Right atrium auricular region (tissue), 2 donors: ENCODE measurements at regions not wholly inside any gene's neighbourhood (a gene's known extent, or its start where the extent isn't known, plus 50 kb on each side); places are given as distances from the start of the nearest gene placed in this dataset.

Experiments
- DNase-seq: peaks from one replicate; pipeline ENCODE4 v3.0.0-alpha.2; 2019; ENCODE audit warnings: low spot score
- H3K27ac ChIP-seq, 2 donors: fragments of 200-600 bp; sonication (generic); 1 replicate in 1 of 2; 2 replicates in 1 of 2; pipeline ENCODE4 v1.5.1; 2016 to 2019
- H3K27me3 ChIP-seq, 2 donors: fragments of 200-600 bp; sonication (generic); one replicate each; pipeline versions ENCODE4 v1.5.1 to v1.6.0; 2017 to 2019
- H3K36me3 ChIP-seq: fragments of 200-600 bp; sonication (generic); one replicate; pipeline ENCODE4 v1.5.1; 2016
- H3K4me1 ChIP-seq, 2 donors: fragments of 200-600 bp; sonication (generic); one replicate each; pipeline versions ENCODE4 v1.5.1 to v1.6.0; 2017 to 2019
- H3K4me3 ChIP-seq, 2 donors: fragments of 200-600 bp; sonication (generic); 1 replicate in 1 of 2; 2 replicates in 1 of 2; pipeline ENCODE4 v1.5.1; 2017 to 2019; ENCODE audit warnings: mild to moderate bottlenecking in 1 of 2, moderate library complexity in 1 of 2
- H3K9me3 ChIP-seq, 2 donors: fragments of 200-600 bp; sonication (generic); one replicate each; pipeline ENCODE4 v1.5.1; 2019
- TF ChIP-seq, protein P1 (sequence below), 2 donors: fragments of 200-600 bp; sonication (generic); IDR thresholded peaks; one replicate each; pipeline ENCODE4 v1.5.1; 2019; ENCODE audit warnings: antibody characterized with exemption in 2 of 2

DNA sequence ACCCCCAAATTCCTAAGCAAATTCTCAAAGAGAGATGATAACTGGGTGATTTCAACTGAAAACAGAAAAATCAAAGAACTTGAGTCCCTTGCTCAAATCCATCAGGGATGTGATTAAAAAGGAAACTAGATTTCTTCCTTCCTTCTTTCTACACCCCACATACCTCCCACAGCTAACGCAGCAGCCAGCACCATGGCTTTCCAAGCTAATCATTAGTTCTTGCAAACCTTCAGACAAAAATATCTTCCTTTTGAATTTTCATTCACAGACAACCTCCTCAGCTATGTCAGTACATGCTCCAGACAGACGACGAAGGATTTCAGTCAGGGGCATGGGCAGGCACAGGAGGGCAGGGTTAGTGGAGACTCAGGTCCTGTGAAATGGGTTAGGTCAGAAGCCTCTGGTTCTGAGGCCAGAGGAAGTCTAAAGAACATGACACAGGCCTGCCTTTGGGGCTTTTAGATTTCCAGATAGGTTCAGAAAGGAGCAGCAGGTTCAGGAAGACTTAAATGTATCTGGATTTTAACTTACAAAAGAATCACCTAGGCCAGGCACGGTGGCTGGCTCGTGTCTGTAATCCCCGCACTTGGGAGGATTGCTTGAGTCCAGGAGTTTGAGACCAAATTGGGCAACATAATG is 173.7 kb upstream of the NFIB start:
- no peak overlapping the region for H3K4me3 ChIP-seq
- DNase-seq = no peak
- no peak overlapping the region for H3K27ac ChIP-seq
- H3K9me3 ChIP-seq = no peaks in the 10 kb centered on the region
- no peaks in the 10 kb centered on the region for H3K36me3 ChIP-seq
- H3K4me1 ChIP-seq = no peaks in the 10 kb centered on the region
- H3K27me3 ChIP-seq = no peaks in the 10 kb centered on the region
- TF ChIP-seq, protein P1, sequence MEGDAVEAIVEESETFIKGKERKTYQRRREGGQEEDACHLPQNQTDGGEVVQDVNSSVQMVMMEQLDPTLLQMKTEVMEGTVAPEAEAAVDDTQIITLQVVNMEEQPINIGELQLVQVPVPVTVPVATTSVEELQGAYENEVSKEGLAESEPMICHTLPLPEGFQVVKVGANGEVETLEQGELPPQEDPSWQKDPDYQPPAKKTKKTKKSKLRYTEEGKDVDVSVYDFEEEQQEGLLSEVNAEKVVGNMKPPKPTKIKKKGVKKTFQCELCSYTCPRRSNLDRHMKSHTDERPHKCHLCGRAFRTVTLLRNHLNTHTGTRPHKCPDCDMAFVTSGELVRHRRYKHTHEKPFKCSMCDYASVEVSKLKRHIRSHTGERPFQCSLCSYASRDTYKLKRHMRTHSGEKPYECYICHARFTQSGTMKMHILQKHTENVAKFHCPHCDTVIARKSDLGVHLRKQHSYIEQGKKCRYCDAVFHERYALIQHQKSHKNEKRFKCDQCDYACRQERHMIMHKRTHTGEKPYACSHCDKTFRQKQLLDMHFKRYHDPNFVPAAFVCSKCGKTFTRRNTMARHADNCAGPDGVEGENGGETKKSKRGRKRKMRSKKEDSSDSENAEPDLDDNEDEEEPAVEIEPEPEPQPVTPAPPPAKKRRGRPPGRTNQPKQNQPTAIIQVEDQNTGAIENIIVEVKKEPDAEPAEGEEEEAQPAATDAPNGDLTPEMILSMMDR (IDR thresholded peaks at IDR 0.05) = no peak

DNA sequence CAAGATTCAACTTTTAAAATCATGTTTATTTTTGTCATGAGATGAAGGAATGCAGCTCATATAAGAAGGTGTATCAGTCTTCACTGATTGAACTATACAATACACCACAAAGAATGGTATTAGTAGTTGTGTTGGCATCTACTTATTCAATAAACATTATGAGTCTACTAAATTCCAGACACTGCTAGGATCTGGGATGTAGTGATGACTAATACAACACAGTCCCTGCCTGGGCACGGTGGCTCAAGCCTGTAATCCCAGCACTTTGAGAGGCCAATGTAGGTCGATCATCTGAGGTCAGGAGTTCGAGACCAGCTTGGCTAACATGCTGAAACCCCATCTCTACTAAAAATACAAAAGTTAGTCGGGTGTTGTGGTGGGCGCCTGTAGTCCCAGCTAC is 171.4 kb upstream of the NFIB start:
- Histone ChIP-seq H3K36me3 (no peaks in the 10 kb centered on the region), H3K4me3 (no peak overlapping the region), H3K27ac (no peak overlapping the region), H3K27me3 (no peaks in the 10 kb centered on the region), H3K9me3 (no peaks in the 10 kb centered on the region), H3K4me1 (no peaks in the 10 kb centered on the region)
- TF ChIP-seq, protein P1 (IDR thresholded peaks at IDR 0.05) = no peak
- DNase-seq = no peak

DNA sequence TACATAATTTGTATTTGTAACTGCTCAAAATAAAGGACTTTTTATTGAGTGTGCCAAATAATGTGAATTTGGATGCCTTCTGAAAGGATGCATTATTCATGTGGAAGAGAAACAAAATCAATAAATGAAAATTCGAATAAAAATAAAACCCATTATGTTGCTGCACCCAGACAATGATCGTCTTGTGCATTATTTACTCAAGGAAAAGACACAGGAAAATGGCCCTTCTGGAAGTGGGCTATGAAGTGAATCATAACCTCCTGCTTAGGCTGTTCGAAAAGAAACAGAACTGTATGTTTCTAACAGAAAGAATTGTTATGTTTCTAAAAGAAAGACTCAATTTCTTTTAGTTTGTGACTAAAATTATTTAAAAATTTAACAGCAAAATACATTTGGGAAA is 168.9 kb upstream of the NFIB start:
- Histone ChIP-seq H3K9me3 (no peaks in the 10 kb centered on the region), H3K27me3 (no peaks in the 10 kb centered on the region), H3K27ac (no peak overlapping the region), H3K4me3 (no peak overlapping the region), H3K36me3 (no peaks in the 10 kb centered on the region), H3K4me1 (no peaks in the 10 kb centered on the region)
- TF ChIP-seq, protein P1 (IDR thresholded peaks at IDR 0.05) = no peak
- DNase-seq = no peak

DNA sequence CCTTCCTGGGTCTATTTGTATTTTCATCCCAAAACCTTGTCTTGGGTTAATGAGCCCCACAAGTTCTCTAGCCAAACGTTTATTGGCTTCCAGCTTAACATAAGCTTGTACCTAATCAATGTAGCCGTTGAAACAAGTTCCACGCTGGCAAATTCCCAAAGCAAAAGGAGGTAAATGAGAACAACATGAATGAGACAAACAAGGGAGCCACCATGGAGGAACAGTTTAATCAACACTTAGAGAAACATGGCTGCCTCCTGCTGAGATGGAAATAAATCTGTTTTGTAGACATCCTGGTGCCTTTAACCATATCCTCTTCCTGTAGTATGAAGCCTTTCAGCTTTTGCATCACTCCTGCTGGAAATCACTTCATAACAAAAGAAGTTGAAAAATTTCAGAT is 166.6 kb upstream of the NFIB start:
- Histone ChIP-seq H3K36me3 (no peaks in the 10 kb centered on the region), H3K4me1 (no peaks in the 10 kb centered on the region), H3K9me3 (no peaks in the 10 kb centered on the region), H3K27ac (no peak overlapping the region), H3K27me3 (no peaks in the 10 kb centered on the region), H3K4me3 (no peak overlapping the region)
- DNase-seq = no peak
- TF ChIP-seq, protein P1 (IDR thresholded peaks at IDR 0.05) = no peak

DNA sequence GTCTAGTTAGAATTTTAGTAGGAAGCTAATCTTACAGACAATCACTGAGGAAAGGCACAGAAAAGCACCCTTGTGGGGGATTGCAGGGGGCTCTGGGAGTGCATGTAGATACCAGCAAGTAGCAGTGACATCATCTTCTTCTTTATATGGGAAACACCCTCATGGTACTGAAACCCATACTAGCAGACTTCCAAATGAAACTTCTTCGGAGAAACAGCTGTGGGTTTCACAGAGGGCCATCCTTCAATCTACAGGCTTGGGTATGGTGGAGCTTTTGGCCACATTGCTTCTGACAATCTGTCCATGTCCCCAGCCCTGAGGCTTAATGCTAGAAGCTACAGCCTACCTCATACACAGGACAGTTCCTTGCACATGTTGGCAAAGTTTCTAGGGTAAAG is 165.2 kb upstream of the NFIB start:
- Histone ChIP-seq H3K27me3 (no peaks in the 10 kb centered on the region), H3K9me3 (no peaks in the 10 kb centered on the region), H3K4me3 (no peak overlapping the region), H3K27ac (no peak overlapping the region), H3K4me1 (no peaks in the 10 kb centered on the region), H3K36me3 (no peaks in the 10 kb centered on the region)
- no peak for DNase-seq
- TF ChIP-seq, protein P1 (IDR thresholded peaks at IDR 0.05) = no peak
